ENCODE measurements at regions not wholly inside any gene's neighbourhood (a gene's known extent, or its start where the extent isn't known, plus 50 kb on each side); places are given as distances from the start of the nearest gene placed in this dataset.

- no peak for DNase-seq
These were observed 50.0 kb upstream of the CLDN5 start for GRCh38 chr22:19574247-19574646.

- no peak for DNase-seq
These were observed 52.5 kb upstream of the CLDN5 start for GRCh38 chr22:19576460-19577421.

- DNase-seq: no peak
These were observed 53.3 kb upstream of the CLDN5 start for GRCh38 chr22:19577422-19577966.

- DNase-seq: no peak
These were observed 54.2 kb upstream of the CLDN5 start for GRCh38 chr22:19578180-19579004.

- DNase-seq: no peak
These were observed 55.1 kb upstream of the CLDN5 start for GRCh38 chr22:19579115-19579811.

GRCh38 chr22:19579880-19580279 lies 55.7 kb upstream of the CLDN5 start:
- DNase-seq: no peak

GRCh38 chr22:19580291-19580890 lies 56.2 kb upstream of the CLDN5 start:
- no peak for DNase-seq

GRCh38 chr22:19582033-19582693 lies 58.0 kb upstream of the CLDN5 start:
- DNase-seq: no peak

GRCh38 chr22:19586922-19587684 lies 62.9 kb upstream of the CLDN5 start:
- DNase-seq: no peak

GRCh38 chr22:19590696-19591095 lies 66.5 kb upstream of the CLDN5 start:
- DNase-seq: no peak

- DNase-seq: no peak
These were observed 67.4 kb upstream of the CLDN5 start for GRCh38 chr22:19591568-19591967.

- no peak for DNase-seq
These were observed 68.3 kb upstream of the CLDN5 start for GRCh38 chr22:19592464-19592863.

GRCh38 chr22:19593991-19594569 lies 69.9 kb upstream of the CLDN5 start:
- DNase-seq: no peak

GRCh38 chr22:19595532-19595931 lies 71.3 kb upstream of the CLDN5 start:
- DNase-seq: no peak

GRCh38 chr22:19596680-19597398 lies 72.6 kb upstream of the CLDN5 start:
- no peak for DNase-seq

GRCh38 chr22:19597399-19597735 lies 73.2 kb upstream of the CLDN5 start:
- no peak for DNase-seq

GRCh38 chr22:19598054-19598855 lies 74.0 kb upstream of the CLDN5 start:
- no peak for DNase-seq

- no peak for DNase-seq
These were observed 74.8 kb upstream of the CLDN5 start for GRCh38 chr22:19599004-19599403.

GRCh38 chr22:19599626-19600243 lies 75.5 kb upstream of the CLDN5 start:
- DNase-seq: no peak
